NCI-H345 treated with DMSO at 0.1 percent for 48 hours (cell line): ENCODE measurements at regions not wholly inside any gene's neighbourhood (a gene's known extent, or its start where the extent isn't known, plus 50 kb on each side); places are given as distances from the start of the nearest gene placed in this dataset.

Experiments used
- DNase-seq: peaks from one replicate; lab custom pipeline; 2025; ENCODE audit not compliant: unreplicated experiment; lab: John Stamatoyannopoulos, UW

DNA sequence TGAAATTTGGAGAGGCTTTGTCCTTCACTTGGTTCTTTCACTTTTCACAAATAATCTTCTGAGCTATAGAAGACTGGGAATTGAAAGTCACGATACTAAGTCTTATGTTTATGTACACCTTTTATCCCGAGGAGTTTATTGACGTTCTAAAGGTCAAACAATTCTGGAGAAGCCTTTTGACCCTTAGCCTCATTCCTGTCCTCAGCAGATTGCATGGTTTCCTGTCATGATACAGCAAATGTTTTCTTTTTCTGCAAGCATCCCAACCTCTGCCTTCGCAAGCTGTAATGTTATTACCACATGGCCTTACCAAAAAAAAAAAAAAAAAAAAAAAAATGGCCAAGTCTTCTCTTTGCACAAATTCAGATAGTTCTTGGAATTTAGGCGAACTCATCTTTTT lies 411.7 kb upstream of the FLRT2 start:
- no peak for DNase-seq

DNA sequence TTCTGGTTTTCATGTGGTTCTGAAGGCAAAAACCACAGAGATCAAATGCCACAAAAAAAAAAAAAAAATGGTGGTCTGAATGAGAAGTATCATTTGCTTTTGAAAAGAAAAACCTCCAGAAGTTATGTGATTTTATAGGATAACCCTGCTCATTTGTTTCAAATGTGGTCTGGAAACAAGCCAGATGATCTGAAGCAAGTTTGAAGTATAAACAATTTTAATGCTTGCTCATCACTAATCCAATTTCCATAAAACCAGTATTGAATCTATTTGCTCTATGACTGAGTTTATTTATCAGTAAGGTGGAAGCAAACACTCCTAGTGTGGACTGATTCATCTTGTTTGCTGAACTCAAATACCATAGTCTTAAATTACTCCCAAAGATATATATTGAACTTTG lies 407.3 kb upstream of the FLRT2 start:
- DNase-seq: no peak

DNA sequence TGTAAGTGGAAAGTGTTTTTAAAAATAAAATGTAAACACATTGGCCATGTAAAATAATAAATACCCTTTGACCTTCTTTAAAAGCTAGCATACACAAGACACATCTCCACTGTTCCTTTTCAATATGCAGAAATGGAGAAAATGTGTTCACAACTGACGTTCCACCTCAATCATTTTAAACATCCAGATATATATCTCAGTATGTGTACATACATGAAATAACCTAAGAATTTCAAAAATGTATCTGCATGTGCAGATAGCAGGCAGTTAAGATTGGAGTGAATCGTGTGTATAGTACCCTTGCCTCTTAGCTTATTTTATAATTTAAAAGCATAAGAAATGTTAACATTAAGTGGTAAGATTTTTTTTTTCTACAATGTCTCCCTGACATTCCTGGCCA lies 406.2 kb upstream of the FLRT2 start:
- DNase-seq: no peak

DNA sequence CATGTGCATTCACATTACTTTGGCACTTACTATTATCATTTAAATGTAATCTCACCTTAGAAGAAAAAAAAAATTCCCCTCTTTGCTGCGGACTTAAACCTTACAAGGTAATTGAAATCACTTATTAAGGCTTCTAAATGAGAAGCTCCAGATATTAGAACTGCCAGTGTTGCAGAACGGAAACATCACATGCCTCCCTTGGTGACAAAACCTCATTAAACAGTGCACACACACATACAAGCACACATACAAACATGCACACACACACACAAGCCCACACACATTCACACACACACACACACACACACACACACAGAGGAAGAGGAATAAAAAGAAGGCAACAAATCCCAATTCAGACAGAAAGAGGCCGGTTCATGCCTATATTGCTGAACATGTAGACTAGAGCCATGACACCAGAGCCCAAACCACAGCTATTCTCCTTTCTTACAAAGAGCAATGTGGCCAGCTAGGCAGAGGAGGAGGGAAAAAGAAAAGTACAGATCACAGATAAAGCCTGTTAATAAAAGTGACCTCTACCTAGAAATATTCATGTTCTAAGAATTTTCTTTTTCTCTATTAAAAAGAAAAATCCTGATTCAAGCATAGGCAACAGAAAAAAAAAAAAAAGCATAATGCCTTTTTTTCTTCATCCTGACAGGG lies 405.2 kb upstream of the FLRT2 start:
- no peak for DNase-seq

DNA sequence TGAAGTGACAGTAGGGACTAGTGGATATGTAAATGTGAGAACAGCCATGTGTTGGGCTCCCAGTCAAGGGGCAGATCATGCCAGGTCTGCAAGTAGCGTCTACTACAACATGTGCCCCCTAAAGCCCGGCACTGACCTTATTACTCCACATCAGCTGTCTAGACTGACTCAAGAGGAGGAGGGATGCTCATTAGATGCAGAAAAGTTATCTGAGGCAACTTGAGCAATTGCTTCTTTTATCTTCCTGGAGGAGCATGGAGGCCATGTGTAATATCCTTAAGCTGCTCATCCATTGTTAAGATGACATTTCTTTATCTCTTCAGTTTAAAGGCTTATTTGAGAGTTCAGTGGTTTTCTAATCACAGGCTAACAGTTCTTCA lies 404.7 kb upstream of the FLRT2 start:
- DNase-seq: no peak

DNA sequence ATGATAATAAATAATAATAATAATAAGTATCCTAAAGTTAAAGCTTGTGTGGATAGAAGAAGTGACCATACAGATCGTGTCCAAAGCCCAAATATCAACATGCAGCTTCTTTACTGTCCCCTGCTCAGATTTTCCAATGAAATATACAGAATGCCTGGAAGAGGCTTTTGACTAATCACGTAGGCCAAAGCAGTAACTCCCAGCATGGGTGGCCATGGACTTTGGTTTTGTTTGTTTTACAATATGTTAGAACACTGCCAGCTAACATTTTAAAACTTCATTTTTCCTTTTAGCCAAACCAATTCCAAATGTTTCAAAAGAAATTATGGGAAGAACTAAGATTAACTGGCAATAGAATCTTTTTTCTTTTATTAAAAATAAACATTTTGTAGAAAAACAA lies 400.0 kb upstream of the FLRT2 start:
- DNase-seq: no peak

DNA sequence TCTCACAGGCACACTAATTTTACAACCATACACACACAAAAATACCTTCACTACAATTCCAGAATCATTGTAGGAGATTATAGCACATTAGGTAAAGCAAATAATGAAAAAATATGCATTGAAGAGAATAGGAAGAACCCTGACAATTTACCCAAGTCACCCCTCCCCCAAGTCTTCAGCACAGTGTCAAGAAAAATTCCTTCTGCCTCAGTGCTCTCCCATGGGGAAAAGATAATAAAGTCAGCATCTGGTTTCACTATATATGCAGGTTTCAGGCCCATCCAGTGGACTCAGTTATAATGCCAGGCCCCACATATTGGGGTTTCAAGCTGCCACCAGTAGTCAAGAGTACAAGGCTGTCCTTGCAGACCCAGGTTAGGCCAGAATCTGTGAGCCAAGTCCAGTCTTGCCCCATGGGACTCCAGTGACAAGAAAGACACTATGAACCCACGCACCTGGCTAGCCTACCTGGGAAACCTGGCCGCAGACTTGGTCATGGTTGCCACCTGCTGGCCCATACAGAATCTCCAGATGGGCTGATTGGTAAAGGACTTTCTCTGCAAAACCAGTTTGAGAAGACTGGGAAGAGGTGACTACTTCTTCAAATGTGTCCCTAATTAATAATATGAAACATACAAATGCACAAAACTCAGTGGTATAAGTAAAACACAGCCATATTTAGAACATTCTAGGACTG lies 398.6 kb upstream of the FLRT2 start:
- no peak for DNase-seq

DNA sequence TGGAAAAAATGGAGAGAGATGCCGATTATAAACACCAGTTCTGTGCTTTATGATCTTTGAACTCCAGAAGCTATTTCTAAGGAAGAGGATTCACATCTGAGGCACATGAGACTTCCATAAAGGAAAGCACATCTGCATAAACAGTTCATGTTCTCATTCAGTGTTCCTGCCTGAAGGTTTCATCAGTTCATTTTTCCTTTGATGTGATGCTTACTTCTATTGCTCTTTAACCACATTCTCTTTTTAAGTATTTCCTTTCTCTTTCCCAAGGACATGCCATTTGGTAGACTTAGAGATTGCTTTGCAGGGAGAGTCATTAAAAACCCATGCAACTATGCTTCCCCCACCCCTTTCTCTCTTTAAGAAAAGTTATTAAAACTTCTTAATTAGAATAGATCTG lies 387.0 kb upstream of the FLRT2 start:
- no peak for DNase-seq

DNA sequence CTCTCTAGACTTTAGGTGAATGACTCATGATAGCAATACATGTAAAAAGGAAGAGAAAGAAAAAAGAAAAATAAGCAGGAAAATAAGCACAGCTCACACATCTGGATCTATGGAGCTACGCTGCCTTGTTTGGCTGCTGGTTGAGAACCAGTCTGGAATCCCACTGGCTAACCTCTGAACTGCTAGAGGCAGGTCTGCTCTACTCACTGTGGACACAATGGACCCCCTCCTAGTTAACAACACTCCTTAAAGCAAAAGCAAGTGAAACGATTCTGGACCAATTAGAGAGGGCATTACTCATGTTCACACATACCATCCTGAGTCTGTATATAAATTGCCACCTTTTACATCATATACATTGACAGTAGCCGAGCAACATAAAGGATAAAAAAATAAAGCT lies 383.2 kb upstream of the FLRT2 start:
- DNase-seq: no peak

DNA sequence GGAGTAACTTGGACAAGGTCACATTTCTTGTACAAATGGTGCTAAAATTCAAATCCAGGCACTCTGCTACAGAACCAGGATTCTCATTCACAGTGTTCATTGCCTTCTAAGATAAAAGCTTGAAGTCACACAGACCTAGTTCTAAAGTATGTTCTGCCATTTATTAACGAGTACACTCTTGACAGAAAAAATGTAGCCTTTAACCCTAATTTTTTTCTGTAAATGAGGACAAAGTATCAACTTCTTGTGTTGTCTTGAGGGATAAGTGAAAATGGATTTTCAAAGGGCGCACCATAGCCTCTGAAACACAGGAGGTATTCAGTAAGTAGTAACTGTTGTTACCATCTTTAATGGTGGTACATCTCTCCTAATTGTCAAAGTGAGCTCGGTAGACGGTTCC lies 379.8 kb upstream of the FLRT2 start:
- no peak for DNase-seq

DNA sequence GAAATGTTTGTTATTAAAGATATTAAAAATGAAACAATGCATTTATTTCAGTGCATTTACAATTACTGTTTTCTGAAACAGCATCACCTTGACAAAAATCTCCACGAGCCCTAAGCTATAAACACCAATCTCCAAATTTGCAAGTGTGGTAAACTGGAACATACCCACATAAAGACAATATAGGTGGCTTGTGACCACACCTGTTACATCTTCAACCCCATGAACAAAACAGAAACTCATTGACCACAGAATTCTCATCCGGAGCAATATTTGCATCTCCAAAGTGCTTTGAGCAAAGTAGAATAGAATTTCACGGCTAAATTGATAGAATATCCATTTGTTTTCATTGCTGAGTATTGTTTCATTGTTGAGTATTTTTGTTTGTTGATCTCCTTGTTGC lies 375.2 kb upstream of the FLRT2 start:
- no peak for DNase-seq

DNA sequence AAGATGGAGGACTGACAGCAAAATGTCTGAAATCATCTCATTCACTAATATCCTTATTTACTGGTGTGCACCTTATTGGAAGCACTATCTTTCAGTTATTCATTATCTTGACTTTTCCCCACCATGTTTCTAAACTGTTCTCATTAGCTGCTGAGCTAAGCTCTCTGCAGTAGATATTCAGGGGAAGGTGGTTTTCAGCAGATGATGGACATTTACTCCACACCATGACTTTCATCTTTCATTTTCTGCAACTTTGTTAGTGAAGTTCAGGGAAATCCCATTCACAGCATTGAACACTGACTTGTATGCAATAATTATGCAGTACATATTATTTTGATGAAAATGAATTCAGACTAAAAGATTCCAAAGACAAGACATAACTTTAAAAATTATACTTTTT lies 373.6 kb upstream of the FLRT2 start:
- DNase-seq: no peak

DNA sequence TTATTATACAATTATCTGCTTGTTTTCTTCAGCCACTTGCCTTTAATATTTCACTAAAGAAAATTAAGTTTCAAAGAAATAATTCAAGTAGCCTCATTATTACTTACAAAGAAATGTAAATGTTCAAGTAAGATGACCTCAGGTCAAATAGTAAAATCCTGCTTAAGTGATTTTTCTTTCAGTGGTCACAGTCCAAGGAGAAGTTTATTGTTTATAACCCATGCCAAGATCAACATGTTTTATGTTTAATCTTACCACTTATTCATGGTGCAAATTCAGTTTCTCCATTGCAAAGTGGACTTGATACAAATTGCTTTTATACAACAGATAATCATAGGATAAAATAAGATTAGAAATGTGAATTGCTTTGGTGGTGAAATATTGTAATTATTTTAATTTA lies 370.2 kb upstream of the FLRT2 start:
- DNase-seq: no peak

DNA sequence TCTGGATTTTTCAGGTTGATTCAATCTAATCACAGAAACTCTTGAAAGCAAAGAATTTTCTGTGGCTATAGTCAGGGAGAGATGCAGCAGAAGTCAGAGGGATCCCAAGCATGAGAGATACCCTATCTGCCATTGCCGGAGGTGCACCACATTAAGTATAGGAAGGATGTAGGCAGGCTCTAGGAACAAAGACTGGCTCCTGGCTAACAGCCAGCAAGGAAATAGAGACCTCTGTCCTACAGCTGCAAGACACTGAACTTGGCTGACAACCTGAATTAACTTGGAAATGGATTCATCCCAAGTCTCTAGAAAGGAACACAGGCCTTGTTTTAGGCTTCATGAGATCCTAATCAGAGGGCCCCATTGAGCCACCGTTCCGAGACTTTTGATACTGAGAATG lies 364.9 kb upstream of the FLRT2 start:
- no peak for DNase-seq

DNA sequence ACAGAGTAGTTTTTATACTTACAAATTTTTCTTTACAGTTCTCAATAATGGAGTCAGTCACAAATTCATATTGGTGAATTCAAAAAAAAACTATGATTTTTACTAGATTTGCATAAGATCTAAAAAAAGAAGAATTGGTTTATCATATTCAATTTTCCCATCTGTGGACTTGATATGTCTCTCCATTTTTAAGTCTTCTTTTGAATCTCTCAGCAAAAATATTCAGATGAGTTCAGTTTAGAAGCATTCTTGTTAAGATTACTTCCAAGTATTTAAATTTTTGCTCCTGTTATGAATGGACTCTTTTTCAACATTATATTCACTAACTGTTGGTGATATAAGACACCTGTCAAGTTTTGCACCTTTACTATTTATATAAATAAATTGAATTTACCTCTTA lies 360.6 kb upstream of the FLRT2 start:
- DNase-seq: no peak

DNA sequence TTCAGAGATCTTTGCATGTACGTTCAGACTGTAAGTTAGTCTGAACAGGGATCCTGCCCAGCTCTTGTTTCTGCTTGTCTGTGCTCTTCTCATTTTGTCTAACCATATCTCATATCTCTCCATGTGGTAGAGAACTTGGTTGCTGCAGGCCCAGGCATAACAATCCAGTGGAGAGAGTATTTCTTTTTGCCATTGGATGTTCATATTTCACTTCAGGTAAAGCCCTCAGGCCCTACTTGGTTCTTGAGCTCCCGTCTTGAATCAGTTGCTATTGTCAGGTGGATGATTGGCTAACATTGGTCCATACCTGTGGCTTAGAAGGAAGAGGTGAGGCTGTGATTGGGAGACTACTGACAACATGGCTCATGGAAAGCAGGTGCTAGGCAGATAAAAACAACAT lies 357.7 kb upstream of the FLRT2 start:
- DNase-seq: no peak

DNA sequence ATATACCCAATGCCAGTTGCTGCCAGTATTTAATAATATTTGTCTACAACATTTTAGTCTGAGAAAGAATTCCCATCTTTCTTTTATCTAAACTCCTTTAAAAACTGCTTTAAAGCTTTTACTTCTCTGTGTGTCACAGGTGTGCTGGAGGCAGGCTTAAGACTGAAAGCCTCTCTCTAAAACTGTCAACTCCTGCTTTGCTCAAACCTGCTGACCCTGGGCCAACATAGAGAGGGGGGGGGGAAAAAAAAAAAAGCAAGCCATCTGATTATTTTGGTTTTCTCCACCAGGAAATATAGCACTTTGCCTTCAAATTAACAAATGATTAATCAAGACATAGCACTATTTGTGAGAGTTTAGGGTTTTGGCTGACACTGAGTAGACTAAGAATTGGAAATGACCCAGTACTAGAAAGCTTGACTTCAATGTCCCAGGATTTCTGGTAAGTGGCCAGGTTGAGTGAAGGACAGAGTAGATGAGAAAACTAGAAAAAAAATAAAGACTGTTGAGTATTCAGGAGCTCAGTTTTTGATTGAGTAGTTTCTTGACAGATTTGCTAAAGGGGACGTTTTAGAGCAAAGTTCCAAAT lies 357.0 kb upstream of the FLRT2 start:
- no peak for DNase-seq

DNA sequence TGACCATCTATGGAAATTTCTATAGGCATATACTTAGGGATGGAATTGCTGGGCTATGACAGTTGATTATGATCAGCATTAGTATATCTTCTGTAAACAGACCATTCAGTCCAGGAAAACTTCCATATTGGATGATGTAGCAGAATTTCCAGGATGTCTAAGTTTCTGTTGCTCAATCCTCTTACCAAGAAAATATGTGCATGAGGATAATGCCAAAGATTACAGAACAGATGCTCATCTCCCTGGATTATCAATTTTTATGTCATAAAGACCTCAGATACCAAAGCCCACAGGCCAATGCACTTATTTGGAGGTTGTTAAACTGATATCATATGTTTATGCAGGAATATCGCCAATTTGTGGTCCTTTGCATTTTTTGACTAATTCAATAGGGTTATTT lies 354.4 kb upstream of the FLRT2 start:
- DNase-seq: no peak

DNA sequence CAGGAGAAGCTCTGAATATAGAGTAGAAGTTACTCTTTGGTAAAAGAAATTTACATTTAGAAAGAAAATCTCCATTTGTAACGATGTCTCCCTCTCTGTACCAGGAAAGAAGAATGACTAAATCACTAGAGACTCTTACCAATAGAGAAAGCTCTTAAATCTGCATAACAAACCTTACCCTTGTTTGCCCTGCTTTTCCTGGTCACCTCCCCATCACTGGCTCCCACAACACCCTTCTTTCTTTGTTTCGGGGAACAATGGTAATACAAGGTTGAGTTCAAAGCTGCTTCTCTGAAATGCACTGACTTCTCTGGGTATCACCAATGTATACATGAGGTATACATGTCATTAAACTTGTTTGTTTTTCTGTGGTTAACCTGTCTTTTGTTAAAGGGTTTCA lies 351.1 kb upstream of the FLRT2 start:
- DNase-seq: no peak

DNA sequence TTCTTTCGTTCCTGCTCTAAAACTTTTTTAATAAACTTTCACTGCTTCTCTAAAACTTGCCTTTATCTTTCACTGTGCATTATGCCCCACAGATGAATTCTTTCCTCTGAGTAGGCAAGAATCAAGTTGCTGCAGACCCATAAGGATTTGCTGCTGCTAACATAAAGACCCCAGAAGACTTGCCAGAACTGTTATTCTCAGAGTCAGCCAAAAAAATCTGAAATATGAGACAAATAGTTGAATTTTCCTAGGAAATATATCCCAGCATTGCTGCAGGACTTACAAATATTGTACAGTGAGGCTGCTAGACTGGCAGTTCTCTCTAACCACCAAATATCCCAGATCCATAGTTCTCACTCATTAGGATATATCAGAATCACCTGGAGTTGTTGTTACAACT lies 349.1 kb upstream of the FLRT2 start:
- DNase-seq: no peak

DNA sequence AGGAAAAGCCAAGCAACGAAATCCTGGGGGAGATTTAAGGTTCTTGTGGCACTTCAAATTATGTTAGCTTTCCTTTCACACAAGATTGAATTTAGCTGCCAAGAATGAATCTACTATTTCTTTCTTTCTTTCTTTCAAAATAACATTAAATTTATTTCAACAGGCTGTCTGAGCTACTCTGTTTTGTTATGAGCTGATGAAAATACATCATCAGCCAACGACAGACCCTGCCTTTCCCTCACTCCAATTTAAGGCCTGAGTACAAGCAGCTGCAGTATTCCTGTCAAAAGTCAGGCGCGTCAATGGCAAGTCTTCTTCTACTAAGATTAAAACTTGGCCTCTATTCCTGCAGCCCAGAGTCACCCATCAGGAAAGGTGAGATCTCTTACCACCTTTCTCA lies 347.7 kb upstream of the FLRT2 start:
- DNase-seq: no peak

DNA sequence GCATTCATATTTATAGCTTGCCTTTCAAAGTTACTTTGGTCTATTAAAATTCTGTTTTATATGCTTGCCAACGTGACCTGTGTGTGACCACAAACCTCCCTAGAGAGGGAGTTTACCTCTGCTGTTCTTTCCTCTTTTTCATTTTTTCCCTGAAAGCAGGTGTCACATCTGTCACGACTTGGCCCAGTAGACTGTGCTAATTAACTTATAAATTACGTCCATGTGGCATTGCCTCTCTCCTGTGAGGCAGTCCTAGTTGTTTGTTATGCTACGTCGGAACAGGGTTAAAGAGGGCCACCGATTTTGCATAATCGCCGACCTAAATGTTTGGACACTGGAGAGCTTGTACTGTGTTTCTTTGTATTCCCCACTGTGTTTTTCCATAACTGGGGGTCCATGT lies 343.9 kb upstream of the FLRT2 start:
- DNase-seq: no peak

DNA sequence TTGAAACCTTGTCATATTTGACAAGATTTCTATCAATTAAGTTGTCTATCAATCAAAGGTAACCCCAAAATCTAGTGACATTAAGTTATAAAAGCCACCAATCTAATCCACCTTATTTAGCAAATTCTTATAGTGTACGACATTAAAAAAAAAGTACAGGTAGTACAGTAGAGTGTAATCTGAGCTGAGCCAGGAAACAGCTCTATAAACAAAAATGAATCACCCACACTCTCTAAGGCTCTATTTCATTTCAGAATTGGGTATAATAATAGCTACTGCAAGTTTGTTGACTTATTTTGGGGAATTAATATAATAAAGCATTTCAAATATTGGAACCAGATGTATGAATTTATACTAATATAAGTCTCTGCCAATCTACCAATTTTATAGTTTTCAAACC lies 342.4 kb upstream of the FLRT2 start:
- no peak for DNase-seq
